Stimulated activated CD4-positive, alpha-beta T cell treated with anti-CD3 and anti-CD28 coated beads, TNF-alpha, amount 100 ng/mL, for 1 hour (primary cell): ENCODE measurements at regions not wholly inside any gene's neighbourhood (a gene's known extent, or its start where the extent isn't known, plus 50 kb on each side); places are given as distances from the start of the nearest gene placed in this dataset.

Source experiments
- DNase-seq, 3 donors: peaks; one replicate each; pipeline ENCODE4 v3.0.0-alpha.2; 2020; ENCODE audit warnings: low read depth in 3 of 3, low spot score in 1 of 3

DNA sequence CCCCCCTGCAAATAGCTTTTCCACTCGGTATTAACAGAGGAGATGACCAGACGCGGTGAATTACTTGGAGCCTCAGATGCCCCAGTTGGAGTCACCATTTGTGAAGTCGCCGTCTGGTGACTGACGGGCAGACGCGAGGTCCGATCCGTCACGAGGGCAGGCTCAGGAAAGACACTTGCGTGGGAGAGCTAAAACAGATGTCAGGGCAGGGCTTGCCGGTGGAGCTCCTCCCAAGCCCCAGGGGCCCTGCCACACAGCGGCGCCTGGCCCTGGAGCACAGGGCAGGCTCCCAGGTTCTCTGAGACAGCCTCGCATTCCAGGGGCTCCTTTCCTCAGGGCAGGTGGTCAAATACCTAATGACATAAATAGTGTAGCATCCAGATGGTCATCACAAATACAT is 348.3 kb downstream of the C16orf95 start:
- no peak for DNase-seq

DNA sequence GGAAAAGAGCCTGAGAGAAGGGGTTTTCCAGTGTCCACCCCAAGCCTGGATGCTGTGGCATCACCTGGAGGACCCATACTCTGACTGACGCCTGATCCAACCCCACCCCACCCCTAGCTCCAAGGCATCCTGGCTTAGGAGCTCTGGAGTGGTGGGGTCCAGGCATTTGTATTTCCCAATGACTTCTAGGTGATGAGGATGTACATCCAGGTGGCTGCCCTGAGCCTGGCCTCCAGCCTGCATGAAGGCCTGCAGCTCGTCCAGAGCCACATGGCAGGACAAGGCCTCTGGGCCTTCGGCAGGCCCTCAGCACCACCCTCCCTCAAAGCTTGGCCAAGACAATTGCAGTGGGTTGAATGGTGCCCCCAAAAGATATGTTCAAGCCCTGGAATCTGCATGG is 347.5 kb downstream of the C16orf95 start:
- no peak for DNase-seq

DNA sequence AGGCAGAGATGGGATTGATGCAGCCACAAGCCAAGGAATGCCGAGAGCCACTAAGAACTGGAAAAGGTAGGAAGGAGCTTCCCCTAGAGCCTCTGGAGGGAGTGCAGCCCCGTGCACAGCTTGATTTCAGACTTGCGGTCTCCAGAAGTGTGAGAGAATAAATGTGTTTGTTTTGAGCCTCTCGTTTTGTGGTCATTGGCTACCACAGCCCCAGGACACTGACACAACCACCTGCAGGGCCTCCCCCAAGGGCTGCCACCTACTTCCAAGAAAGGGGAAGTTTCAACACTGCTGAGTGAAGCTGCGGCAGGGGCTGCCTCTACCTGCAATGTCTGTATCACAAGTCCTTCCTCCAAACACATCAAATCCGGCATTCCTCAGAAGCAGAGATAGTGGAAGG is 346.9 kb downstream of the C16orf95 start:
- no peak for DNase-seq

DNA sequence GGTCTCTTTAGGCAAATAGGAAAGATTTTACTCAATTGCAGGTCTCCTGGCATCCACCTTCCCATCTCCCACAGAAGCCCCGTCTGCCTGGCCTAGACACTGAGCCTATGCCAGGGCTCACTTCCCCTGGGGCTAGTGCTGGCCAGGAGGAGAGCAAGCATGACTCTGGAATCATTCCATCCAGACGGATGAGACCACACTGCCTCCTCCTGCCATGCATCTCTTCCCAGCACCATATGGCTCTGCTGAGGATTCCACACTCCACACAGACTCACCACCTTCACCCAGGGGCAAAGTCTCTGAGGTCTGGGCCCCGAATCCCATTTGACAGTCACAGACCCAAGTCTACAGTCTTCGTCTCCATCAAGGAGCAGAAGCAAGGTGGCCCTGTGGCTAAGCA is 346.5 kb downstream of the C16orf95 start:
- DNase-seq = no peak

DNA sequence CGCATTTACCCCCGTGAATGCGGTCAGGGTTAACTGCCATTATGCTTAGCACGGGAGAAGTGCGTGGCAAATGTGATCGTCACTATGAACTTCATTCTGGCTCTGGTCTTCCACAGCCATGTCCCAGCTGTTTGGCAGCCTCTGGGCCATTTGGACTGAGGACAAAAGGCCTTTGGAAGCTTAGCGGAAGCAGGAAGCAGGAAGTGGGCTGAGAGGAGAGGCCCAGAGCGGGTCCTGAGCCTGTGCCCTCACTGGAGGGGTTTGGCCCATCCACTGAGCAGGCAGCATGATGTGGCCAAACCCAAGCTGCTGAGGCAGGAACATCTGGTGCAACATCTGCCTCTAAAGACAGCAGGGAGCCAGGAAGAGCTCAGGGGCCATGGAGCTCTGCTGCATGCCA is 345.9 kb downstream of the C16orf95 start:
- no peak for DNase-seq

DNA sequence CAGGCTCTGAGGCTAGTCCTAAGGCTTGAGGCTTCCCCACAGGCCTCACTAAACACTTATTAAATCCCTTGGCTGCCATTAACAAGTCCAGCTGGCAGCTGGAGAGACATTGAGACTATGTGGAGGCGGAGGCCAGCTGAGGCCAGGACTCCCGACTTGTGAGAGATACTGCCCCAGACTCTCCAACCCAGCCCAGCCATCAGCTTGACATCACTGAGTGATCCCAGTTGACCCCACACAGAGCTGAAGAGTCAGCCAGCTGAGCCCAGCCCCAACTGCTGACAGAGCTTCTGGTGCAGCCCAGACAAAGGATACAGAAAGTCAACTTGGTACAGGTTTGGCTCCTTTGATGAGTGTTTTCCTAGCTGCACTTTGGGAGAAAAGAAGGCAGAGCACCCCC is 343.1 kb downstream of the C16orf95 start:
- no peak for DNase-seq

DNA sequence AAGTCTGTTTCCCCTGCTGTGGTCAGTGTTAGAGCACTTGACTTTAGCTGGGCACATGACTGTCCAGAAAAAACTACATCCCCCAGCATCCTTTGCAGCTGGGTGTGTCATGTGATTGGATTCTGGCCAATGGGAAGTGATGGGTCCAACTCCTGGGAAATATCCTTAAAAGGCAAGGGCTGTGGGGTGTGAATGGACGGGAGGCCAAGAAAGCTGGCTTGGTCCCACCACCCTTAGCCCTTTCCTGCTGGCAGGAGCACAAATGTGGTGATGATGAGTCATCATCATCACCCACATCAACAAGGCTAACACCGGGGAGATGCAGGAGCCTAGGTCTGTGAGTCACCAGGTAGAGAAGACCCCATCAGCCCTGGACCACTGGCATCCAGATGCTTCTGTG is 341.7 kb downstream of the C16orf95 start:
- no peak for DNase-seq

DNA sequence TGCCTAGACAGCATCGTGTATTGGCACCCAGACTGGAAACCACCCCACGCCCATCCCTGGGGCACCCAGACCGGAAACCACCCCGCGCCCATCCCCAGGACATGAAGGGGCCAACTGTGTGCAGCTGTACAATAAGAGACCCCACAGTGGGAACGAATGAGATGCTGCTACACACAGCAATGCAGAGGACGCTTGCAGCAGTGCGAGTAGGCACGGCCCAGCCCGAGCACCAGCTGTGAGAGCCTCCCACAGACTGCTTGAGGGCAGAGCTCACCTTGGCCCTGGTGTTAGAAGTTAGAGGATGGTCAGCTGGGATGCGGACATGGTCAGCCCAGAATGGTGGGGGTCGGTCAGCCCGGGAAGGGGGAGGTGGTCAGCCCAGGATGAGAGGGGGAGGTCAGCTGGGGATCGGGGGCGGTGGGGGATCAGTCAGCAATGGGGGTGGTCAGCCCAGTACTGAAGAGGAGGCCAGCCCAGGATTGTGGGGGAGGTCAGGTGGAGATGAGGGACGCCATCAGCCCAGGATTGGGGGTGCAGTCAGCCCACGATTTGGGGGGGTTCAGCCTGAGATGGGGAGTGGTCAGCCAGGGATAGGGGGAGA is 340.0 kb downstream of the C16orf95 start:
- DNase-seq = no peak

DNA sequence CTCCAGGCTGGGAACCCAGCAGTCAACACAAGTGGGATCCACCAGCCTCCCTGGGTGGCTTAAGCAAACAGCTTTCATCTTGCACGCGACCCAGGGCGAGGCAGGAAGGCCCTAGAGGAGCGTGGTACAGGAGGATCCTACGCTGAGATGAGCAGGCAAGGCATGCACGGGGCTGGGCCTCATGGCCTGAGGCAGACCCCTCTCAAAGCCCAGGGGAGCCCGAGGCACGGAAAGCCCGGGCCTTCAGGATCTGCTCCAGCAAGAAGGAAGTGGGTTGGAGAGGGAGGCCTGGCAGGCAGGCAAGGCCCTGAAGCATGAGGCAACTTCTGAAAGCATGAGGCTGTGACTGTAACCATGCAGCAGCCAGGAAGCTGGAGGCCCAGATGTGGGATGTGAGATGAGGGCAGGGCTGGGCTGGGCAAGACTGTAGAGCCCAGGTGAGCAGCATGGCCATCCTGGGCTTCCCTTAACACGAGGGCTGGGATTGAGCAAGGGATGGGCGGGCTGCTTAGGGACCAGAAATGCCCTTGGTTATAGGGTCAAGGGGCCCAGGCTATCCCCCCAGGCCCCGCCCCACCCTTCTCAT is 338.7 kb downstream of the C16orf95 start:
- no peak for DNase-seq

DNA sequence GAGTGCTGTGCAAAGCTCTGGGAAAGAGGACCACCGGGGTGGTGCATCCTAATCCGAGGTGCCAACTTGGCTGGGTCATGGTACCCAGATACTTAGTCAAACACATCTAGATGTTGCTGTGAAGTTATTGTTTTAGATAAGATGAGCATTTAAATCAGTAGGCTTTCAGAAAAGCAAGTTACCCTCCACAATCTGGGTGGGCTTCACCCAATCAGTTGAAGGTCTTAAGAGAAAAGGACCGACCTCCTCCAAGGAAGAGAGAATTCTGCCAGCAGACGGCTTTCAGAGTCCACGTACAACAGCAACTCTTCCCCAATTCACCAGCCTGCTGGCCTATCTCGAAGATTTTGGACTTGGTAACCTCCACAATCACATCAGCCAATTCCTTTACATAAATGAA is 338.1 kb downstream of the C16orf95 start:
- DNase-seq = no peak

DNA sequence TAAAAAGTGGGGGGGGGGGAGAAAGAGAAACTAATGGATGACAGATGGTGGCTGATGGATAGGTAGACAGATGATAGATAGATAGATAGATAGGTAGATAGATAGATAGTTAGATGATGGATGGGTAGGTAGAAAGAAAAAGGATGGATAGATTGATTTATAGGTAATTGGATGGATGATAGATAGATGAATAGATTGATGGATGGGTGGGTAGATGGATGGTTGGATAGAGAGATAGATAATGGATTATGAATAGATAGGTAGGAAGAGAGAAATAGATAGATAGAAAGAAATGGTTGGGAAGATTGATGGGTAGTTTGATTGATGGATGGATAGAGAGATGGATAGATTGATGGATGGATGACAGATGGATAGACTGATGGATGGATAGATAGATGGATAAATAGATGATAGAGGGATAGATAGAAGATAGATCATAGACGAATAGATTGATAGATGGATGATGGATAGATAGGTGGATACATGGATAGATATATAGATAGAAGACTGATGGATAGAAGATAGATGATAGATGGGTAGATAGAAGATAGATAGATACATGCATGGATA is 337.1 kb downstream of the C16orf95 start:
- DNase-seq = no peak

DNA sequence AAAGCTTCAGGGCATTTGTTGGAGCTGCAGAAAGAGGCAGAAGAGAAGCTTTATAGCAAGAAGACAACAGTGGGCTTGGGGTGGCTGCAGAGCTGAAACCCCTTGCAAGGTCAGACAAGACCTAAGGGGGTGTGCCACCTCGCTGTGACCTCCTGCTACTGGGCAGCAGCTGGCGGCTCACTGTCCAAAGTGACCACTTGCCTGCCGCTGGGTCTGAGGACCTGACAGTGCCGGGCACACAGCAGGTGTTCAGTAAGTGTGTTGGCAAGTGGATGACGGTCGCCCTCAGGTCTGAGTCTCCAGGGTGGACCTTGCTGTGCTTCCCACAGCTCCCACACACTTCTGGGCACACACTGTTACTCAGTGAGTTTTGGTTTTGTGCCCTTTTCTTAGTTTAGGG is 336.5 kb downstream of the C16orf95 start:
- no peak for DNase-seq

DNA sequence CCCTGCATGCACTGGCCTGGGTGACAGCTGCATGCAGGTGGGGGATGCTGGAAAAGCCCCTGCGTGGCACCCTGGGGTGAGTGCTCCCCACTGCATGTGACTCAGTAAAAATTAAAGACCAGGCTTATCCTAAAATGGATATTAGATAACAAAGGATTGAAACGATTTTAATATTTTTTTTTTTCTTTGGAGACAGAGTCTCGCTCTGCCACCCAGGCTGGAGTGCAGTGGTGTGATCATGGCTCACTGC is 334.9 kb downstream of the C16orf95 start:
- no peak for DNase-seq

DNA sequence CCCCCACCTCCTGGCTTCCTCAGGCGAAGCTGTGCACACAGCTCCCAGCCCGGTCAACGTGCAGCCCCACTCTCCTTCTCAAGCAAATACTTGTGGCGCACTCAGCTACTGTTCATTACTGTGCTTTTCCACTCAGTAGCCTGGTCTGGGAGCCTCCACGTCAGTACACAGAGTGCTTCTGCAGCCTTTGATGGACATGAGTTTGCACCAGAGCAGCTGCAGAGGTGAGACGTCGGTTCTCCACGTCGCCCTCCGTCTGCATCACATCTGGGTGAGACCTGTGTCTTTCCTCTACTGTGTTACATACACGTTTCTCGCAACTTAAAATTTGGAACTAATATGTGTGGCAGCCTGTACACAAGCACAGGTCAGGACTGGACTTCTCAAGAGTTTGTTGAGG is 334.3 kb downstream of the C16orf95 start:
- DNase-seq = no peak

DNA sequence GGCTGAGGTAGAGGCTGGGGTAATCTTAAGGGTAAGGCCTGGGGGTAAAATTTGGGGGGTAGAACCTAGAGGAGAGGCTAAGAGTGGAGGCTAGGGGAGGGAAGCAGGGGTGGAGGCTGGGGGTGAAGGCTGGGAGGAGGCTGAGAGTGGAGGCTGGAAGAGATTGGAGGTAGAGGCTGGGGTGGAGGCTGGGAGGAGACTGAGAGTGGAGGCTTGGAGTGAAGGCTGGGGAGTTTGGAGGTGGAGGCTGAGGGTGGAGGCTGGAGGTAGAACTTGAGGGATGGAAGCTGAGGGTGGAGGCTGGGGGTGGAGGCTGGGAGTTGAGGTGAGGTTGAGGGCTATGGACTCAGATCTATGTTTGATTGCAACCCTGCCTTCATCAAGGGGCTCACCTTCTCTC is 333.6 kb downstream of the C16orf95 start:
- no peak for DNase-seq

DNA sequence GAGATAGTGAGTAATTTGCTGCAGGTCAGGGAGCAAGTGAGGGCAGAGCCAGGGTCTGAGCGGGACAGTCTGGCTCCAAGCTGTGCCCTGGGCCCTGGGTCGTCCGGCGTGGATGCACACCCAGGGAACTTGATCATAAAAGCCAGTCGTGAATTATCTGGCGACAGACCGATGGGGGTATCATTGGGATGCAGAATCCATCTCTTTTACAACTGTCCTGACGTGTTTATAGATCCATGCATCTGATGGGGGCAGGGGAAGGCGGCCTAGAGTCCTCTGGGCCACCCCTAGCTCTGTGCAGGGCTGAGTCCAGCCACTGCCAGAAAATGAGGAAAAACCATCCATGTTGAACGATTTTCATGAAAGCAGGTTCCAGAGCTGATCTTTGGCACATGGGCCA is 332.8 kb downstream of the C16orf95 start:
- no peak for DNase-seq

DNA sequence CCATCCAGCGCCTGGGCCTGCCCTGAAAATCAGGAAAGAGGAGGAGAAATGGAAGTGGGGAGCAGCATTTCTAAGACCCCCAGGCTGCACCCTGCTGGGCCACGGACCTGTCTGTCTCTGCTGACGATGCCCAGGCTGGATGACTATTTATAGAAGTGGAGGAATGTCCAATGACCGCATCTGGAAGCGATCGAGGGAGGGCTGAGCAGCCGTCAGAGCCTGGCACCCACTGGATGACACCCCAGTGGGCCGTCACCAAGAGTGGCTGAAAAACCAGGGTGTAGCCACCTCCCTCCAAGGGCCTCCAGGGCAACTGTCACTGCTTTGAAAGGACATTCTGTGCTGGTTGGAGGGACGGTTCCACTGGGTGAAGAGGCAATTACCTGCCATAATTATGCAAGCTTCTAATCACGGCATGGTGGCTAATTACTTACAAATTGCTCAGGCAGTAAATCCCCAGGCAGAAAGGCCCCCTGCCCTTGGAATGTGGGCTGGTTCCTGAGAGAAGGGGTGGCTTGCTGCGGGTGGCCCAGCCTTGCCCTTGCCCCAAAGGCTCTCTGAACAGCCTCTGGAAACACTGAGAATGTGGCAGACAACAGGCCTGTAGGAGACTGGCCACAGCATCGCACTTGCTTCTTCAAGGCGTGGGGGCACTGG is 332.1 kb downstream of the C16orf95 start:
- DNase-seq = no peak

DNA sequence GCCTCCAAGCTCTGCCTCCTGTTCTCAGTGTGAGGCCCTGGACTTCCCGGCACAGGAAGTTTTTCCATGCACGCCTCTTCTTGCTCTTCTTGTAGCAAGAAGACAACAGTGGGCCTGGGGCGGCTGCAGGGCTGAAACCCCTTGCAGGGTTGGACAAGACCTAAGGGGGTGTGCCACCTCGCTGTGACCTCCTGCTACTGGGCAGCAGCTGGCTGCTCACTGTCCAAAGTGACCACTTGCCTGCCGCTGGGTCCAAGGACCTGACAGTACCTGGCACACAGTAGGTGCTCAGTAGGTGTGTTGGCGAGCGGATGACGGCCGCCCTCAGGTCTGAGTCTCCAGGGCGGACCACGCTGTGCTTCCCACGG is 331.6 kb downstream of the C16orf95 start:
- no peak for DNase-seq

DNA sequence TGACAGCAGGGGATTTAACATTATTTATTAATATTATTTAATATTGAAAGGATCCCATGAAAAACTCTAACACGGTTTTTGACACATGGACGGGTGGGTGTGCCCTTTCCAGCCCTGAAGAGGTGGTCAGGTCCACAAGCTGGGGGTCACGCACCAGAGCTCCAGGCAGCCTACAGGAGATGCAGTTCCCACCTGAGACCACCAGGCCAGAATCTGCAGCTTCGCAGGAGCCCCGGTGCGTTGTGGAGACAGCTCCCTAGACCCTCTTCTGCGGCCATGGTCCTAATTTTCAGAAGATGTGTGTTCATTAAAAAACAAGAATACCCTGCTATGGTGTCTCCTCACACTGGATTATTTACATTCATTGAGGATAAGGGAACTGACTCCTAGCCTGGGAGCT is 331.1 kb downstream of the C16orf95 start:
- no peak for DNase-seq

DNA sequence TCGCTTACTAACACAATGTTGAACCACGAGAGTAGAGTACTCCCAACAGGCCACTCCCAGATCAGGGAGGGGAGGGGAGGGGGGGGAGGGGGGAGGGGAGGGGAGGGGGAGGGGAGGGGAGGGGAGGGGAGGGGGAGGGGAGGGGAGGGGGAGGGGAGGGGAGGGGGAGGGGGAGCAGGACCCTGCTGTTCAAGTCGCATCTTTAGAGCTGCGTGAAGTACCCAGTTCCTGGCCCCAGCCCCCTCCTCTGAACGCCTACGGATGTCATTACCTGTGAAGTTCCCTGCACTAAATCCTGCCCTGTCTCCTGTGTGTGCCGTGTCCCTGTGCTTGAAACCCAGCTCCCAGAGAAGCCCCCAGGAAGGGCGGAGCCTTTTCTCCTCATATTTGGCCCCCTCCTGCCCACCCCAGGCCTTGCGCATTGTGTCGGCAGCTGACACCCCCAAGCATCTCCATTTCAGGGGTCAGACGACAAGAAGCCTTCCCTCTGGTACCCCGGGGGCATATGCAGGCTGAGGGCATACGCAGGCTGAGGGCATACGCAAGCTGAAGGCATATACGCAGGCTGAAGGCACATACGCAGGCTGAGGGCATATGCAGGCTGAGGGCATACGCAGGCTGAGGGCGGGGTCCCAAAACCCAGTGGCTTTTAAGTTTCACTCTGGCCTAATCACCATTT is 330.2 kb downstream of the C16orf95 start:
- no peak for DNase-seq

DNA sequence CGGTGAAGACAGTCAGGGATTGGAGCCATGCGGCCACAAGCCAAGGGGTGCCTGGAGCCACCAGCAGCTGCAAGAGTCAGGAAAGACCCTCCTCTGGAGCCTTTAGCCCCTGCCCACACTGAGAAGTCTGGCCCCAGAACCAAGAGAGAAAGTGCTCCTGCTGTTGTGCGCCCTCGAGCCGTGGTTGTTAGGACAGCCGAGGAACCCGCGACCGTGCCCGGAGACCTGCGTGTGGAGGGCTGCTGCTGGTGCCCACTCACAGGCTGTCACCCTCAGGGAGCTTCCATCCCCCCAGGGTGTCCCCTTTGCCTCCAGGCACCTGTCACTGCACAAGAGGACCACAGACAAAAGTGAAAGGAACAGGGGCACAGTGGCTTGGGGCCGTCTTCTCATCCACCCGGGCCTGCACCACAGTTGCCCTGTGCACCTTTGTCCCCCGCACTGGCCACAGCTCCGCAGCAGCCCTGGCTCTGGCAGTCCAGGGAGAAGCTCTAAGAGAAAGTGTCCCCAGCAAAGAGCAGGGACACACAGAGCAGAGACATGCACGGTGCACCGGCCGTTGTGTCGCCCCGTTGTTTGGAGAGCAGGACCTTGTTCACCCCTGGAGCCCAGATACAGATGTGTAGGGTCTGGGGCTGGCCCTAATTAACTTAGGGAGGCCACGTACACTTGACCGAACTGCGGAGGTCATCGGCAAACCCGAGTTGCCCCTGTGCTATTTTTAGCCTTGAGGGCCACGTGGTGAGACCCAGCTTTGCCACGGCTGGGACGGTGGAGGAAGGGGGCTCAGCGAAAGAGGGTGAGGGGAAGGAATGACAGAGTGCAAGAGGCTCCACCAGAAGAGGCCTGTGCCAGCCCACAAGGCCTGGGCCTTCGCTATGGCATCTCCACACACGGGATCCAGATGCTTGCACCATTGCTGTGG is 329.2 kb downstream of the C16orf95 start:
- no peak for DNase-seq
